ENCODE measurements at regions not wholly inside any gene's neighbourhood (a gene's known extent, or its start where the extent isn't known, plus 50 kb on each side); places are given as distances from the start of the nearest gene placed in this dataset.
"Not testable (repeated sequence)": the region's sequence is repeated elsewhere in the genome, so short reads cannot be mapped to it uniquely, and the experiment has no call there.

- TF ChIP-seq POLR2A (IDR thresholded peaks at IDR 0.05; ENCODE audit: low read depth, low read length) (no peak), TAF1 (IDR thresholded peaks at IDR 0.05; ENCODE audit: borderline replicate concordance, low read depth, low read length) (no peak), POLR2AphosphoS5 (IDR thresholded peaks at IDR 0.05; ENCODE audit: low read depth, low read length) (no peak)
- DNase-seq (ENCODE audit: insufficient read length): no peak
- FAIRE-seq: no peak
Observed at GRCh38 chr6:103826209-103826608, 1033.5 kb downstream of the HACE1 start.

GRCh38 chr6:103820148-103820547 is 1039.6 kb downstream of the HACE1 start:
- FAIRE-seq (no peak), DNase-seq (ENCODE audit: insufficient read length) (no peak)
- TF ChIP-seq POLR2A (IDR thresholded peaks at IDR 0.05; ENCODE audit: low read depth, low read length): no peak
- no peak for TF ChIP-seq TAF1 (IDR thresholded peaks at IDR 0.05; ENCODE audit: borderline replicate concordance, low read depth, low read length)
- TF ChIP-seq POLR2AphosphoS5 (IDR thresholded peaks at IDR 0.05; ENCODE audit: low read depth, low read length): no peak

GRCh38 chr6:103819509-103819908 is 1040.2 kb downstream of the HACE1 start:
- DNase-seq (ENCODE audit: insufficient read length): no peak
- no peak for FAIRE-seq

GRCh38 chr6:103812970-103813369 is 1046.7 kb downstream of the HACE1 start:
- FAIRE-seq (no peak), DNase-seq (ENCODE audit: insufficient read length) (no peak)

More at GRCh38 chr6:103819509-103819908, 1040.2 kb downstream of the HACE1 start:
- no peak for TF ChIP-seq TAF1 (IDR thresholded peaks at IDR 0.05; ENCODE audit: borderline replicate concordance, low read depth, low read length)
- no peak for TF ChIP-seq POLR2A (IDR thresholded peaks at IDR 0.05; ENCODE audit: low read depth, low read length)
- TF ChIP-seq POLR2AphosphoS5 (IDR thresholded peaks at IDR 0.05; ENCODE audit: low read depth, low read length): no peak

GRCh38 chr6:103801901-103802479 is 1057.7 kb downstream of the HACE1 start:
- FAIRE-seq; DNase-seq (ENCODE audit: insufficient read length): not testable (repeated sequence)

More at GRCh38 chr6:103812970-103813369, 1046.7 kb downstream of the HACE1 start:
- TF ChIP-seq POLR2AphosphoS5 (IDR thresholded peaks at IDR 0.05; ENCODE audit: low read depth, low read length): no peak
- TF ChIP-seq POLR2A (IDR thresholded peaks at IDR 0.05; ENCODE audit: low read depth, low read length): no peak
- no peak for TF ChIP-seq TAF1 (IDR thresholded peaks at IDR 0.05; ENCODE audit: borderline replicate concordance, low read depth, low read length)

- FAIRE-seq: no peak
- TF ChIP-seq POLR2A (IDR thresholded peaks at IDR 0.05; ENCODE audit: low read depth, low read length): no peak
- no peak for TF ChIP-seq POLR2AphosphoS5 (IDR thresholded peaks at IDR 0.05; ENCODE audit: low read depth, low read length)
- no peak for TF ChIP-seq TAF1 (IDR thresholded peaks at IDR 0.05; ENCODE audit: borderline replicate concordance, low read depth, low read length)
- no peak for DNase-seq (ENCODE audit: insufficient read length)
Observed at GRCh38 chr6:103799971-103800670, 1059.6 kb downstream of the HACE1 start.

- no peak for DNase-seq (ENCODE audit: insufficient read length)
- FAIRE-seq: no peak
- TF ChIP-seq TAF1 (IDR thresholded peaks at IDR 0.05; ENCODE audit: borderline replicate concordance, low read depth, low read length) (no peak), POLR2A (IDR thresholded peaks at IDR 0.05; ENCODE audit: low read depth, low read length) (no peak), POLR2AphosphoS5 (IDR thresholded peaks at IDR 0.05; ENCODE audit: low read depth, low read length) (no peak)
Observed at GRCh38 chr6:103798166-103798565, 1061.6 kb downstream of the HACE1 start.

GRCh38 chr6:103797738-103798137 is 1062.0 kb downstream of the HACE1 start:
- DNase-seq (ENCODE audit: insufficient read length) (no peak), FAIRE-seq (no peak)
- TF ChIP-seq POLR2AphosphoS5 (IDR thresholded peaks at IDR 0.05; ENCODE audit: low read depth, low read length) (no peak), TAF1 (IDR thresholded peaks at IDR 0.05; ENCODE audit: borderline replicate concordance, low read depth, low read length) (no peak), POLR2A (IDR thresholded peaks at IDR 0.05; ENCODE audit: low read depth, low read length) (no peak)

GRCh38 chr6:103791458-103791857 is 1068.3 kb downstream of the HACE1 start:
- no peak for FAIRE-seq
- no peak for TF ChIP-seq TAF1 (IDR thresholded peaks at IDR 0.05; ENCODE audit: borderline replicate concordance, low read depth, low read length)
- no peak for TF ChIP-seq POLR2A (IDR thresholded peaks at IDR 0.05; ENCODE audit: low read depth, low read length)
- no peak for TF ChIP-seq POLR2AphosphoS5 (IDR thresholded peaks at IDR 0.05; ENCODE audit: low read depth, low read length)
- DNase-seq (ENCODE audit: insufficient read length): no peak

GRCh38 chr6:103784117-103784516 is 1075.6 kb downstream of the HACE1 start:
- no peak for TF ChIP-seq TAF1 (IDR thresholded peaks at IDR 0.05; ENCODE audit: borderline replicate concordance, low read depth, low read length)
- no peak for TF ChIP-seq POLR2AphosphoS5 (IDR thresholded peaks at IDR 0.05; ENCODE audit: low read depth, low read length)
- no peak for TF ChIP-seq POLR2A (IDR thresholded peaks at IDR 0.05; ENCODE audit: low read depth, low read length)
- FAIRE-seq (no peak), DNase-seq (ENCODE audit: insufficient read length) (no peak)

- no peak for DNase-seq (ENCODE audit: insufficient read length)
- TF ChIP-seq POLR2A (IDR thresholded peaks at IDR 0.05; ENCODE audit: low read depth, low read length) (no peak), TAF1 (IDR thresholded peaks at IDR 0.05; ENCODE audit: borderline replicate concordance, low read depth, low read length) (no peak), POLR2AphosphoS5 (IDR thresholded peaks at IDR 0.05; ENCODE audit: low read depth, low read length) (no peak)
- no peak for FAIRE-seq
Observed at GRCh38 chr6:103783329-103783728, 1076.4 kb downstream of the HACE1 start.

GRCh38 chr6:103769431-103769830 is 1090.3 kb downstream of the HACE1 start:
- FAIRE-seq (no peak), DNase-seq (ENCODE audit: insufficient read length) (no peak)
- no peak for TF ChIP-seq POLR2AphosphoS5 (IDR thresholded peaks at IDR 0.05; ENCODE audit: low read depth, low read length)

Measured in GM12892 (cell line).